HepG2 (cell line): ENCODE measurements at regions not wholly inside any gene's neighbourhood (a gene's known extent, or its start where the extent isn't known, plus 50 kb on each side); places are given as distances from the start of the nearest gene placed in this dataset.

Source experiments
- ATAC-seq: fragments of 200-7000 bp; cut with Tn5 transposase; 3 replicates; pipeline ENCODE4 v1.9.1; 2020; ENCODE audit warnings: mild to moderate bottlenecking, moderate library complexity
- BruUV-seq: library from RNA; stranded (reverse); fragments of 400-500 nt; replicated peaks from 2 replicates; lab custom pipeline; 2021; lab: Mats Ljungman, UMichigan
- CTCF ChIA-PET: fragments of 300-600 bp; formaldehyde crosslinking; extraction: SDS; loops from one replicate; lab custom pipeline; 2021; ENCODE audit warnings: low total read pairs, inconsistent platforms, low intra/inter-chr PET ratio; lab: Yijun Ruan, JAX
- POLR2A ChIA-PET: fragments of 350-600 bp; sonication (Branson Sonifier 250); formaldehyde crosslinking; loops from one replicate; lab custom pipeline; 2020; ENCODE audit warnings: antibody characterized with exemption, inconsistent platforms; lab: Yijun Ruan, JAX
- DNase-seq: peaks from one replicate; pipeline ENCODE4 v3.0.0-alpha.2; 2015; ENCODE audit warnings: low spot score
- FAIRE-seq: peaks from 3 replicates; lab custom pipeline; 2011; peaks lifted over from hg19 to GRCh38; lab: Jason Lieb, UNC
- H2AFZ ChIP-seq: one replicate; pipeline ENCODE4 v1.6.1; 2011; ENCODE audit warnings: low read length, inconsistent platforms
- H3K27ac ChIP-seq: fragments of 300-600 bp; 3 replicates; pipeline ENCODE4 v1.8.0; 2011; ENCODE audit warnings: mixed run types, mild to moderate bottlenecking, mixed read lengths, low read length, inconsistent platforms; ENCODE audit not compliant: insufficient read depth; ENCODE audit errors: extremely low read length
- H3K27me3 ChIP-seq, 2 experiments: fragments of 200-600 bp in 1 of 2; 2 replicates in 1 of 2; 3 replicates in 1 of 2; pipeline versions ENCODE4 v1.6.0 to v1.8.0; 2011; ENCODE audit warnings: low read length in 2 of 2, mild to moderate bottlenecking in 2 of 2, moderate library complexity in 2 of 2, inconsistent platforms in 1 of 2; ENCODE audit not compliant: insufficient read depth in 2 of 2, control insufficient read depth in 1 of 2
- H3K36me3 ChIP-seq, 2 experiments: fragments of 200-600 bp in 1 of 2; replicated peaks in 1 of 2; 2 replicates in 1 of 2; 3 replicates in 1 of 2; pipeline versions ENCODE4 v1.5.1 to v1.8.0; 2011; ENCODE audit warnings: low read length in 2 of 2, inconsistent platforms in 1 of 2; ENCODE audit not compliant: insufficient read depth in 2 of 2, control insufficient read depth in 1 of 2
- H3K4me1 ChIP-seq: 2 replicates; pipeline ENCODE4 v1.5.1; 2012; ENCODE audit warnings: low read length, inconsistent platforms; ENCODE audit not compliant: insufficient read depth
- H3K4me2 ChIP-seq: 2 replicates; pipeline ENCODE4 v1.6.0; 2011; ENCODE audit warnings: low read depth, low read length, inconsistent platforms
- H3K4me3 ChIP-seq, 3 experiments: fragments of 200-600 bp in 1 of 3; sonication (generic), shearing (Covaris generic) in 1 of 3; replicated peaks in 1 of 3; 2 replicates each; pipeline ENCODE4 v1.5.1; 2011 to 2016; ENCODE audit warnings: low read length in 3 of 3, inconsistent platforms in 2 of 3, low read depth in 2 of 3, mild to moderate bottlenecking in 2 of 3, control low read depth in 1 of 3, mixed read lengths in 1 of 3; ENCODE audit not compliant: insufficient read depth in 1 of 3
- H3K79me2 ChIP-seq: one replicate; pipeline ENCODE4 v1.6.1; 2011; ENCODE audit warnings: low read length, inconsistent platforms; ENCODE audit not compliant: insufficient read depth
- H3K9ac ChIP-seq: 2 replicates; pipeline ENCODE4 v1.6.0; 2011; ENCODE audit warnings: mild to moderate bottlenecking, low read depth, low read length, inconsistent platforms; ENCODE audit not compliant: insufficient read depth
- H3K9me3 ChIP-seq: 2 replicates; pipeline ENCODE4 v1.5.1; 2012; ENCODE audit warnings: mild to moderate bottlenecking, low read length
- H4K20me1 ChIP-seq: 2 replicates; pipeline ENCODE4 v1.6.0; 2011; ENCODE audit warnings: inconsistent platforms, mild to moderate bottlenecking, low read length, moderate library complexity; ENCODE audit not compliant: insufficient read depth
- AHDC1 ChIP-seq: sonication (generic); formaldehyde crosslinking; IDR thresholded peaks from 2 replicates; pipeline ENCODE4 v1.5.1; 2020; ENCODE audit warnings: mild to moderate bottlenecking, missing genetic modification reagents, borderline replicate concordance
- CHD2 ChIP-seq: IDR thresholded peaks from 2 replicates; pipeline ENCODE4 v1.6.1; 2011; ENCODE audit warnings: low read depth, low read length, improper control_type of control experiment
- HNF4A ChIP-seq: sonication (generic); formaldehyde crosslinking; IDR thresholded peaks from 2 replicates; pipeline ENCODE4 v1.4.0; 2020; ENCODE audit warnings: missing genetic modification reagents
- MAFF ChIP-seq: IDR thresholded peaks from 2 replicates; pipeline ENCODE4 v1.6.1; 2011; ENCODE audit warnings: low read depth, low read length, improper control_type of control experiment
- MAFK ChIP-seq, 2 experiments: IDR thresholded peaks in 1 of 2; conservative IDR thresholded peaks in 1 of 2; 2 replicates each; pipeline ENCODE4 v1.6.1; 2011; ENCODE audit warnings: improper control_type of control experiment in 2 of 2, low read length in 2 of 2
- NFE2 ChIP-seq: sonication (generic); formaldehyde crosslinking; IDR thresholded peaks from 2 replicates; pipeline ENCODE4 v1.4.0; 2020; ENCODE audit warnings: missing genetic modification reagents
- NFE2L2 ChIP-seq: fragments of 150-350 bp; IDR thresholded peaks from 2 replicates; pipeline ENCODE4 v1.6.1; 2014; ENCODE audit warnings: low read length
- ZNF670 ChIP-seq: sonication (generic); formaldehyde crosslinking; IDR thresholded peaks from 2 replicates; pipeline ENCODE4 v1.8.0; 2022; ENCODE audit warnings: mild to moderate bottlenecking, missing genetic modification reagents, borderline replicate concordance
- WGBS: methylation state at CpG from one replicate; pipeline ENCODE4 v1.1.6; 2017; ENCODE audit warnings: low lambda C conversion rate; 5-methylcytosine and 5-hydroxymethylcytosine counted together
- in situ Hi-C: cut with HindIII; loops from 2 replicates; pipeline ENCODE4 v1.10.0; 2017; ENCODE audit warnings: low pct_unique_long_range_greater_than_20kb; ENCODE audit not compliant: extremely low pct_ligation_motif_present
- intact Hi-C: fragments of 100-400 bp; cut with micrococcal nuclease; formaldehyde crosslinking; loops from one replicate; pipeline ENCODE4 v1.10.0; 2022; ENCODE audit not compliant: unreplicated experiment
- TF ChIP-seq, protein P1 (sequence below): sonication (generic); formaldehyde crosslinking; IDR thresholded peaks from 2 replicates; pipeline ENCODE4 v1.4.0; 2020; ENCODE audit warnings: missing genetic modification reagents

GRCh38 chr18:68147728-68148127 is 567.2 kb downstream of the TMX3 start:
- no peak overlapping the region for H2AFZ ChIP-seq
- H3K27me3 ChIP-seq, result no peaks in the 10 kb centered on the region
- H3K27ac ChIP-seq, result no peak overlapping the region
- in situ Hi-C loops, result no loop called here
- no peaks in the 10 kb centered on the region for H4K20me1 ChIP-seq
- ATAC-seq, result no peak
- H3K9me3 ChIP-seq, result no peaks in the 10 kb centered on the region
- H3K4me1 ChIP-seq, result no peaks in the 10 kb centered on the region
- TF ChIP-seq MAFK (conservative IDR thresholded peaks at IDR 0.05 in 1 of 2, IDR thresholded peaks at IDR 0.05 in 1 of 2; ENCODE audit: low read length in 2 of 2) (peak; percentile 24 to 37; a peak in 3 of 4 replicates), NFE2 (CRISPR knock-in tag) (no peak), HNF4A (CRISPR knock-in tag) (no peak), NFE2L2 (peak; percentile 81), AHDC1 (CRISPR knock-in tag) (no peak), ZNF670 (CRISPR knock-in tag) (no peak), MAFF (0 out of 2 replicates have a peak, but pooled peaks have one; percentile 27), CHD2 (no peak)
- TF ChIP-seq, protein P1, sequence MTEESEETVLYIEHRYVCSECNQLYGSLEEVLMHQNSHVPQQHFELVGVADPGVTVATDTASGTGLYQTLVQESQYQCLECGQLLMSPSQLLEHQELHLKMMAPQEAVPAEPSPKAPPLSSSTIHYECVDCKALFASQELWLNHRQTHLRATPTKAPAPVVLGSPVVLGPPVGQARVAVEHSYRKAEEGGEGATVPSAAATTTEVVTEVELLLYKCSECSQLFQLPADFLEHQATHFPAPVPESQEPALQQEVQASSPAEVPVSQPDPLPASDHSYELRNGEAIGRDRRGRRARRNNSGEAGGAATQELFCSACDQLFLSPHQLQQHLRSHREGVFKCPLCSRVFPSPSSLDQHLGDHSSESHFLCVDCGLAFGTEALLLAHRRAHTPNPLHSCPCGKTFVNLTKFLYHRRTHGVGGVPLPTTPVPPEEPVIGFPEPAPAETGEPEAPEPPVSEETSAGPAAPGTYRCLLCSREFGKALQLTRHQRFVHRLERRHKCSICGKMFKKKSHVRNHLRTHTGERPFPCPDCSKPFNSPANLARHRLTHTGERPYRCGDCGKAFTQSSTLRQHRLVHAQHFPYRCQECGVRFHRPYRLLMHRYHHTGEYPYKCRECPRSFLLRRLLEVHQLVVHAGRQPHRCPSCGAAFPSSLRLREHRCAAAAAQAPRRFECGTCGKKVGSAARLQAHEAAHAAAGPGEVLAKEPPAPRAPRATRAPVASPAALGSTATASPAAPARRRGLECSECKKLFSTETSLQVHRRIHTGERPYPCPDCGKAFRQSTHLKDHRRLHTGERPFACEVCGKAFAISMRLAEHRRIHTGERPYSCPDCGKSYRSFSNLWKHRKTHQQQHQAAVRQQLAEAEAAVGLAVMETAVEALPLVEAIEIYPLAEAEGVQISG (CRISPR knock-in tag), result no peak
- TF ChIP-seq, all 625 proteins: peak for 3
- Histone ChIP-seq H3K9ac (no peak overlapping the region), H3K4me2 (no peak overlapping the region), H3K36me3 (no peaks in the 10 kb centered on the region), H3K79me2 (no peaks in the 10 kb centered on the region), H3K4me3 (no peak overlapping the region)
- FAIRE-seq (no peak), DNase-seq (no peak)
- WGBS, result 0% methylated on average over 2 of the region's 2 CpGs
- no TSS peak for BruUV-seq
- ChIA-PET POLR2A (no interaction called here), CTCF (no interaction called here)
- intact Hi-C loops, result no loop called here
